K562 (cell line): ENCODE measurements at regions not wholly inside any gene's neighbourhood (a gene's known extent, or its start where the extent isn't known, plus 50 kb on each side); places are given as distances from the start of the nearest gene placed in this dataset.
"Not testable (repeated sequence)": the region's sequence is repeated elsewhere in the genome, so short reads cannot be mapped to it uniquely, and the experiment has no call there.

ENCODE experiments used
- ATAC-seq: fragments of 200-7000 bp; cut with Tn5 transposase; 3 replicates; pipeline ENCODE4 v1.9.1; 2020; ENCODE audit warnings: moderate library complexity
- BruUV-seq: library from RNA; stranded (reverse); fragments of 400-500 nt; replicated peaks from 2 replicates; lab custom pipeline; 2021; lab: Mats Ljungman, UMichigan
- CTCF ChIA-PET: fragments of 300-600 bp; formaldehyde crosslinking; extraction: SDS; loops from one replicate; lab custom pipeline; 2021; ENCODE audit warnings: low intra/inter-chr PET ratio; lab: Yijun Ruan, JAX
- POLR2A ChIA-PET: fragments of 300-600, 350-650 bp; sonication (Branson Sonifier 250); formaldehyde crosslinking; extraction: SDS; loops from one replicate; lab custom pipeline; 2021; ENCODE audit warnings: antibody characterized with exemption, inconsistent platforms; lab: Yijun Ruan, JAX
- DNase-seq, 4 experiments: peaks; one replicate each; pipeline versions ENCODE4 v3.0.0 to v3.0.0-alpha.2; 2011 to 2018; ENCODE audit warnings: low spot score in 3 of 4, mixed read lengths in 3 of 4; ENCODE audit errors: extremely low read depth in 1 of 4
- FAIRE-seq: peaks from 2 replicates; lab custom pipeline; 2011; peaks lifted over from hg19 to GRCh38; lab: Jason Lieb, UNC
- H2AFZ ChIP-seq: 2 replicates; pipeline ENCODE4 v1.6.0; 2011; ENCODE audit warnings: low read depth, low read length, control low read depth, inconsistent platforms
- H3K27ac ChIP-seq: fragments of 200-600 bp; 3 replicates; pipeline ENCODE4 v1.8.0; 2011; ENCODE audit warnings: low read depth, mild to moderate bottlenecking, control low read depth, inconsistent platforms, low read length, moderate library complexity, mixed read lengths; ENCODE audit errors: extremely low read depth
- H3K27me3 ChIP-seq, 2 experiments: fragments of 300-600 bp in 1 of 2; 2 replicates in 1 of 2; 3 replicates in 1 of 2; pipeline versions ENCODE4 v1.6.0 to v1.8.0; 2011; ENCODE audit warnings: inconsistent platforms in 2 of 2, low read length in 2 of 2, mild to moderate bottlenecking in 1 of 2, mixed read lengths in 1 of 2, moderate library complexity in 1 of 2; ENCODE audit not compliant: control insufficient read depth in 2 of 2, insufficient read depth in 2 of 2
- H3K36me3 ChIP-seq: fragments of 300-600 bp; 3 replicates; pipeline ENCODE4 v1.8.0; 2011; ENCODE audit warnings: mild to moderate bottlenecking, low read length, inconsistent platforms; ENCODE audit not compliant: control insufficient read depth, insufficient read depth
- H3K4me1 ChIP-seq, 2 experiments: fragments of 200-600 bp in 1 of 2; replicated peaks in 1 of 2; 2 replicates in 1 of 2; 3 replicates in 1 of 2; pipeline versions ENCODE4 v1.5.1 to v1.8.0; 2011; ENCODE audit warnings: inconsistent platforms in 2 of 2, low read length in 2 of 2, mild to moderate bottlenecking in 1 of 2, mixed read lengths in 1 of 2, moderate library complexity in 1 of 2; ENCODE audit not compliant: control insufficient read depth in 2 of 2, insufficient read depth in 2 of 2
- H3K4me2 ChIP-seq: 2 replicates; pipeline ENCODE4 v1.6.1; 2011; ENCODE audit warnings: low read length, control low read depth, inconsistent platforms, mixed read lengths; ENCODE audit not compliant: insufficient read depth
- H3K4me3 ChIP-seq: fragments of 200-600 bp; sonication (generic), shearing (Covaris generic); 2 replicates; pipeline ENCODE4 v1.5.1; 2016; ENCODE audit warnings: control low read depth, inconsistent platforms
- H3K79me2 ChIP-seq: fragments of 200-600 bp; 3 replicates; pipeline ENCODE4 v1.8.0; 2011; ENCODE audit warnings: low read length, inconsistent platforms; ENCODE audit not compliant: control insufficient read depth, insufficient read depth
- H3K9ac ChIP-seq, 2 experiments: 2 replicates each; pipeline versions ENCODE4 v1.6.0 to v1.6.1; 2011; ENCODE audit warnings: low read depth in 2 of 2, low read length in 2 of 2, control low read depth in 1 of 2, inconsistent platforms in 1 of 2, mild to moderate bottlenecking in 1 of 2, mixed read lengths in 1 of 2; ENCODE audit not compliant: insufficient read depth in 1 of 2
- H3K9me1 ChIP-seq: one replicate; pipeline ENCODE4 v1.6.0; 2011; ENCODE audit warnings: inconsistent platforms, mild to moderate bottlenecking, low read length, moderate library complexity; ENCODE audit not compliant: control insufficient read depth, insufficient read depth
- H3K9me3 ChIP-seq: replicated peaks from 2 replicates; pipeline ENCODE4 v1.5.1; 2011; ENCODE audit warnings: low read depth, low read length, inconsistent platforms; ENCODE audit not compliant: control insufficient read depth, insufficient read depth
- H4K20me1 ChIP-seq: replicated peaks from 2 replicates; pipeline ENCODE4 v1.6.1; 2011; ENCODE audit warnings: low read length, inconsistent platforms, mixed read lengths; ENCODE audit not compliant: control insufficient read depth, insufficient read depth
- DACH1 ChIP-seq: fragments of 450-650 bp; IDR thresholded peaks from 2 replicates; pipeline ENCODE4 v1.6.1; 2018; ENCODE audit not compliant: partially characterized antibody
- MCM7 ChIP-seq, 2 experiments: fragments of 450-650 bp; IDR thresholded peaks; 2 replicates each; pipeline ENCODE4 v1.6.1; 2016 to 2018
- NONO ChIP-seq, 2 experiments: fragments of 200-400 bp in 1 of 2; fragments of 450-650 bp in 1 of 2; formaldehyde crosslinking in 1 of 2; IDR thresholded peaks; 2 replicates each; pipeline ENCODE4 v1.6.1; 2017; ENCODE audit warnings: low read depth in 2 of 2, mild to moderate bottlenecking in 2 of 2, moderate library complexity in 2 of 2, low read length in 1 of 2
- POLR2H ChIP-seq: IDR thresholded peaks from 2 replicates; pipeline ENCODE4 v1.6.1; 2016; ENCODE audit warnings: missing genetic modification characterization, low read depth, mild to moderate bottlenecking, control low read depth, missing compliant biosample characterization, moderate library complexity
- SRSF7 ChIP-seq: fragments of 200-400 bp; formaldehyde crosslinking; optimal IDR thresholded peaks from 2 replicates; pipeline ENCODE3; 2017; ENCODE audit warnings: mild to moderate bottlenecking, low read depth, low read length
- ZNF263 ChIP-seq: sonication (generic); formaldehyde crosslinking; IDR thresholded peaks from 2 replicates; pipeline ENCODE4 v1.8.0; 2022; ENCODE audit warnings: mild to moderate bottlenecking, missing genetic modification reagents, borderline replicate concordance
- ZNF764 ChIP-seq: fragments of 250-450 bp; sonication (Bioruptor Pico); IDR thresholded peaks from 2 replicates; pipeline ENCODE4 v1.4.0; 2020; ENCODE audit warnings: low read depth, mild to moderate bottlenecking, moderate library complexity
- WGBS: fragments of 100-300 bp; shearing (Covaris generic); methylation state at CpG from one replicate; pipeline ENCODE4 v1.1.6; 2016; ENCODE audit warnings: low coverage, mixed read lengths; ENCODE audit not compliant: insufficient coverage; ENCODE audit errors: missing lambda C conversion rate; 5-methylcytosine and 5-hydroxymethylcytosine counted together
- in situ Hi-C: fragments of 300-500 bp; cut with MboI; formaldehyde crosslinking; loops from 4 replicates; pipeline ENCODE4 v1.15.0; 2018; ENCODE audit warnings: inconsistent platforms, mixed read lengths
- intact Hi-C: fragments of 100-400 bp; cut with micrococcal nuclease; formaldehyde crosslinking; loops from 2 replicates; pipeline ENCODE4 v1.14.2; 2022
- TF ChIP-seq, protein P1 (sequence below), 2 experiments: fragments of 200-800 bp in 1 of 2; sonication (Bioruptor generic) in 1 of 2; sonication (generic) in 1 of 2; formaldehyde crosslinking in 1 of 2; IDR thresholded peaks in 1 of 2; conservative IDR thresholded peaks in 1 of 2; 2 replicates each; pipeline versions ENCODE4 v1.5.0 to v1.6.1; 2016 to 2020; ENCODE audit warnings: missing compliant biosample characterization in 1 of 2, missing genetic modification characterization in 1 of 2, missing genetic modification reagents in 1 of 2
- TF ChIP-seq, protein P2 (sequence below): sonication (generic); formaldehyde crosslinking; IDR thresholded peaks from 2 replicates; pipeline ENCODE4 v1.8.1; 2022; ENCODE audit warnings: missing genetic modification reagents

DNA sequence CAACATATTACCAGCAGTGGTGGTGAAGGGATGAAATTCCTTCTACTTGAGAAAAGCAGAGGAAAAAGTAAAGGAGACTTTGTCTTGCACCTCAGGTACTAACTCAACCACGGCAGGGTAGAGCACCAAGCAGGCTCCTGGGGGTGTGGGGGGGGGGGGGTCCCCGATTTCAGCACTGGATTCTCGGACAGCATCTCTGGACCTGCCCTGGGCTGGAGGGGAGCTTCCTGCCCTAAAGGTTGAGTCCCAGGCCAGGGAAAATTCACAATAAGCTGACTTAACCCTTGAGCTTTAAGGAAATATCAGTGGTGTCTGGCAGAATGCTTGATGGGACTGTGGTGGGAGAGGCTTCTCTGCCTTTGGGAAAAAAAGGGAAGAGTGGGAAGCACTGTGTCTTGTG is 233.2 kb upstream of the CXADR start:
- no peak for TF ChIP-seq NONO (IDR thresholded peaks at IDR 0.05; ENCODE audit: low read depth in 2 of 2, low read length in 1 of 2)
- TF ChIP-seq ZNF764: no peak
- TF ChIP-seq, protein P1, sequence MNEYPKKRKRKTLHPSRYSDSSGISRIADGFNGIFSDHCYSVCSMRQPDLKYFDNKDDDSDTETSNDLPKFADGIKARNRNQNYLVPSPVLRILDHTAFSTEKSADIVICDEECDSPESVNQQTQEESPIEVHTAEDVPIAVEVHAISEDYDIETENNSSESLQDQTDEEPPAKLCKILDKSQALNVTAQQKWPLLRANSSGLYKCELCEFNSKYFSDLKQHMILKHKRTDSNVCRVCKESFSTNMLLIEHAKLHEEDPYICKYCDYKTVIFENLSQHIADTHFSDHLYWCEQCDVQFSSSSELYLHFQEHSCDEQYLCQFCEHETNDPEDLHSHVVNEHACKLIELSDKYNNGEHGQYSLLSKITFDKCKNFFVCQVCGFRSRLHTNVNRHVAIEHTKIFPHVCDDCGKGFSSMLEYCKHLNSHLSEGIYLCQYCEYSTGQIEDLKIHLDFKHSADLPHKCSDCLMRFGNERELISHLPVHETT (CRISPR knock-in tag; conservative IDR thresholded peaks at IDR 0.05 in 1 of 2, IDR thresholded peaks at IDR 0.05 in 1 of 2): no peak
- no peak for TF ChIP-seq MCM7 (IDR thresholded peaks at IDR 0.05)
- TF ChIP-seq, protein P2, sequence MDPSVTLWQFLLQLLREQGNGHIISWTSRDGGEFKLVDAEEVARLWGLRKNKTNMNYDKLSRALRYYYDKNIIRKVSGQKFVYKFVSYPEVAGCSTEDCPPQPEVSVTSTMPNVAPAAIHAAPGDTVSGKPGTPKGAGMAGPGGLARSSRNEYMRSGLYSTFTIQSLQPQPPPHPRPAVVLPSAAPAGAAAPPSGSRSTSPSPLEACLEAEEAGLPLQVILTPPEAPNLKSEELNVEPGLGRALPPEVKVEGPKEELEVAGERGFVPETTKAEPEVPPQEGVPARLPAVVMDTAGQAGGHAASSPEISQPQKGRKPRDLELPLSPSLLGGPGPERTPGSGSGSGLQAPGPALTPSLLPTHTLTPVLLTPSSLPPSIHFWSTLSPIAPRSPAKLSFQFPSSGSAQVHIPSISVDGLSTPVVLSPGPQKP (CRISPR knock-in tag): no peak
- no peak for TF ChIP-seq ZNF263 (CRISPR knock-in tag)
- TF ChIP-seq DACH1: no peak
- no peak for TF ChIP-seq POLR2H (tag)
- TF ChIP-seq SRSF7: no peak
- TF ChIP-seq, all 486 proteins: peak for 0
- Histone ChIP-seq H4K20me1 (no peaks in the 10 kb centered on the region), H3K9me1 (no peaks in the 10 kb centered on the region), H3K79me2 (no peaks in the 10 kb centered on the region), H3K27me3 (no peaks in the 10 kb centered on the region), H3K27ac (no peak overlapping the region), H3K36me3 (no peaks in the 10 kb centered on the region), H3K4me1 (no peaks in the 10 kb centered on the region), H2AFZ (no peak overlapping the region), H3K4me2 (no peak overlapping the region), H3K9me3 (no peaks in the 10 kb centered on the region), H3K4me3 (no peak overlapping the region), H3K9ac (no peak overlapping the region)
- FAIRE-seq (no peak), DNase-seq (no peak), ATAC-seq (no peak)
- no TSS peak for BruUV-seq
- POLR2A ChIA-PET: no interaction called here
- intact Hi-C loops: no loop called here
- WGBS: 0% methylated on average over 2 of the region's 3 CpGs
- in situ Hi-C loops: no loop called here
- CTCF ChIA-PET: interaction anchor here (0.7 kb wide), 1 partner anchor 1482 kb away, joined by 3 read pairs; no protein-coding TSS in a partner anchor

DNA sequence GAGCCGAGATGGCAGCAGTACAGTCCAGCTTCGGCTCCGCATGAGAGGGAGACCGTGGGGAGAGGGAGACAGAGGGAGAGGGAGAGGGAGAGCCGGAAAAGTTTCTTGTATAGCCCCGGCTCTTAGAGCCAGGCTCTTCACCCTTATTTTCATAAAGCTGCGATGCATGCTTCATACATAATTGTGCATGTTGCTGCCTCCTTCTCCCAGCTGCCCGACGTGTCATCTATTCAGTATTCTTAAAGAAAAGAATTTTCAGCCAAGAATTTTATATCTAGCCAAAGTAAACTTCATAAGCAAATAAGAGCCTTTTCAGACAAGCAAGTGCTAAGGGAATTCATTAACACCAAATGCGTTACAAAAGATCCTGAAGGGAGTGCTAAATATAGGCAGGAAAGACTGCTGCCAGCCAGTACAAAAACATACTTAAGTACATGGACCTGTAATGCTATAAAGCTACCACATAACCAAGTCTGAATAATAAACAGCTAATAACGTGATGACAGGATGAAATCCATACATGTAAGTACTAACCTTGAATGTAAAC is 219.8 kb upstream of the CXADR start:
- in situ Hi-C loops: not testable (repeated sequence)
- under 1% methylated on average over 5 of the region's 11 CpGs for WGBS

More for the DNA sequence above, 219.8 kb upstream of the CXADR start:
- H3K4me3 ChIP-seq, H3K4me1 ChIP-seq, POLR2A ChIA-PET, CTCF ChIA-PET, ATAC-seq, H3K9me3 ChIP-seq, H3K27ac ChIP-seq, intact Hi-C loops, H2AFZ ChIP-seq, H4K20me1 ChIP-seq, H3K4me2 ChIP-seq, H3K27me3 ChIP-seq, H3K9ac ChIP-seq, H3K9me1 ChIP-seq, H3K36me3 ChIP-seq, BruUV-seq, H3K79me2 ChIP-seq, DNase-seq, FAIRE-seq: not testable (repeated sequence)
